B cell (primary cell): ENCODE measurements at regions not wholly inside any gene's neighbourhood (a gene's known extent, or its start where the extent isn't known, plus 50 kb on each side); places are given as distances from the start of the nearest gene placed in this dataset.

ENCODE experiments used
- ATAC-seq: fragments of 200-7000 bp; cut with Tn5 transposase; one replicate; pipeline ENCODE4 v1.10.0; 2021; ENCODE audit warnings: low read depth, mild to moderate bottlenecking, moderate number of reproducible peaks, moderate library complexity
- CTCF ChIA-PET: fragments of 350-600 bp; sonication (Branson Sonifier 250); formaldehyde crosslinking; loops from one replicate; lab custom pipeline; 2021; ENCODE audit warnings: antibody characterized with exemption, inconsistent platforms; lab: Charles Lee
- POLR2A ChIA-PET: fragments of 350-600 bp; sonication (Branson Sonifier 250); formaldehyde crosslinking; loops from one replicate; lab custom pipeline; 2021; ENCODE audit warnings: antibody characterized with exemption; lab: Charles Lee
- DNase-seq: peaks from one replicate; pipeline ENCODE4 v3.0.0; 2013
- H2AFZ ChIP-seq: 2 replicates; pipeline ENCODE4 v1.6.1; 2012; ENCODE audit warnings: mild to moderate bottlenecking, low read depth, low read length; ENCODE audit not compliant: insufficient read depth, poor library complexity, severe bottlenecking
- H3K27ac ChIP-seq, 2 donors: 1 replicate in 1 of 2; 2 replicates in 1 of 2; pipeline ENCODE4 v1.5.1; 2012 to 2013; ENCODE audit warnings: low read length in 2 of 2, mild to moderate bottlenecking in 2 of 2, moderate library complexity in 1 of 2
- H3K27me3 ChIP-seq, 4 experiments: fragments of 200-600 bp in 1 of 4; sonication (generic) in 1 of 4; replicated peaks in 1 of 4; 1 replicate in 2 of 4; 2 replicates in 2 of 4; pipeline versions ENCODE4 v1.6.1 to v1.7.0; 2013 to 2016; ENCODE audit warnings: low read length in 3 of 4, mild to moderate bottlenecking in 2 of 4, mixed read lengths in 1 of 4, moderate library complexity in 1 of 4; ENCODE audit not compliant: insufficient read depth in 4 of 4, control insufficient read depth in 3 of 4; ENCODE audit errors: control extremely low read depth in 1 of 4
- H3K36me3 ChIP-seq, 2 experiments: replicated peaks in 1 of 2; 1 replicate in 1 of 2; 2 replicates in 1 of 2; pipeline versions ENCODE4 v1.6.1 to v1.7.1; 2013; ENCODE audit warnings: low read length in 1 of 2; ENCODE audit not compliant: insufficient read depth in 2 of 2, control insufficient read depth in 1 of 2; ENCODE audit errors: control extremely low read depth in 1 of 2, extremely low read depth in 1 of 2
- H3K4me1 ChIP-seq, 2 donors: fragments of 200-600 bp in 1 of 2; sonication (generic) in 1 of 2; 1 replicate in 1 of 2; 2 replicates in 1 of 2; pipeline versions ENCODE4 v1.5.1 to v1.6.1; 2013 to 2017; ENCODE audit warnings: low read length in 2 of 2; ENCODE audit not compliant: control insufficient read depth in 2 of 2, insufficient read depth in 2 of 2
- H3K4me2 ChIP-seq: replicated peaks from 2 replicates; pipeline ENCODE3; 2012; ENCODE audit warnings: mild to moderate bottlenecking, low read depth, low read length; ENCODE audit not compliant: poor library complexity, severe bottlenecking
- H3K4me3 ChIP-seq, 5 experiments: fragments of 200-600 bp in 1 of 5; sonication (generic) in 1 of 5; 1 replicate in 3 of 5; 2 replicates in 2 of 5; pipeline versions ENCODE4 v1.5.1 to v1.7.0; 2011 to 2016; ENCODE audit warnings: low read length in 4 of 5, mild to moderate bottlenecking in 4 of 5, low read depth in 2 of 5, control low read depth in 1 of 5, moderate library complexity in 1 of 5; ENCODE audit not compliant: insufficient read depth in 1 of 5; ENCODE audit errors: control extremely low read depth in 1 of 5, extremely low read depth in 1 of 5
- H3K79me2 ChIP-seq: fragments of 200-600 bp; sonication (generic); one replicate; pipeline ENCODE4 v1.6.0; 2016; ENCODE audit warnings: low read length; ENCODE audit not compliant: control insufficient read depth, insufficient read depth
- H3K9ac ChIP-seq: fragments of 200-600 bp; sonication (generic); 2 replicates; pipeline ENCODE4 v1.6.1; 2017; ENCODE audit warnings: mild to moderate bottlenecking, low read length, moderate library complexity
- H3K9me3 ChIP-seq, 3 donors: one replicate each; pipeline versions ENCODE4 v1.6.1 to v1.7.1; 2013; ENCODE audit warnings: low read length in 2 of 3; ENCODE audit not compliant: control insufficient read depth in 2 of 3, insufficient read depth in 1 of 3; ENCODE audit errors: control extremely low read depth in 1 of 3
- H4K20me1 ChIP-seq: 2 replicates; pipeline ENCODE4 v1.6.0; 2012; ENCODE audit warnings: mild to moderate bottlenecking, low read length; ENCODE audit not compliant: insufficient read depth, control insufficient read depth, poor library complexity, severe bottlenecking
- H3K27ac Mint-ChIP-seq: one replicate; pipeline ENCODE4 v1.8.0; 2021; ENCODE audit warnings: mixed read lengths
- H3K27me3 Mint-ChIP-seq: one replicate; pipeline ENCODE4 v1.8.0; 2021; ENCODE audit warnings: mixed read lengths
- H3K4me1 Mint-ChIP-seq: one replicate; pipeline ENCODE4 v1.8.0; 2021; ENCODE audit warnings: mixed read lengths
- H3K4me3 Mint-ChIP-seq: one replicate; pipeline ENCODE4 v1.8.0; 2021; ENCODE audit warnings: mixed read lengths
- H3K9me3 Mint-ChIP-seq: one replicate; pipeline ENCODE4 v1.8.0; 2022; ENCODE audit warnings: mixed read lengths; ENCODE audit not compliant: insufficient read depth
- CTCF ChIP-seq: fragments of 200-600 bp; IDR thresholded peaks from one replicate; pipeline ENCODE4 v1.8.0; 2022; ENCODE audit warnings: antibody characterized with exemption, mild to moderate bottlenecking
- EZH2 ChIP-seq: IDR thresholded peaks from 2 replicates; pipeline ENCODE4 v1.6.1; 2012; ENCODE audit warnings: borderline replicate concordance, low read depth, mild to moderate bottlenecking, moderate library complexity, low read length; ENCODE audit not compliant: insufficient read depth, poor library complexity, severe bottlenecking
- WGBS: methylation state at CpG from one replicate; pipeline ENCODE4 v1.1.5; 2013; ENCODE audit warnings: missing lambda C conversion rate; ENCODE audit not compliant: insufficient coverage; 5-methylcytosine and 5-hydroxymethylcytosine counted together
- intact Hi-C: fragments of 100-400 bp; cut with micrococcal nuclease; formaldehyde crosslinking; loops from one replicate; pipeline ENCODE4 v1.10.0; 2022

GRCh38 chrX:102845020-102845419 lies 92.1 kb upstream of the RAB40AL start:
- no peak overlapping the region for H3K27ac ChIP-seq
- CTCF ChIA-PET: no interaction called here
- no peaks in the 10 kb centered on the region for H3K4me1 Mint-ChIP-seq
- no peak overlapping the region for H3K4me2 ChIP-seq
- H4K20me1 ChIP-seq: no peaks in the 10 kb centered on the region
- DNase-seq (no peak), ATAC-seq (no peak)
- H2AFZ ChIP-seq: no peak overlapping the region
- H3K4me3 ChIP-seq: no peak overlapping the region
- no peak overlapping the region for H3K9ac ChIP-seq
- intact Hi-C loops: no loop called here
- peaks cover 0 to 2% of the 10 kb centered on the region in 2 experiments for H3K36me3 ChIP-seq
- no peaks in the 10 kb centered on the region for H3K9me3 Mint-ChIP-seq
- no peaks in the 10 kb centered on the region for H3K27me3 ChIP-seq
- H3K9me3 ChIP-seq: no peaks in the 10 kb centered on the region
- no peaks in the 10 kb centered on the region for H3K4me1 ChIP-seq
- POLR2A ChIA-PET: no interaction called here
- no peaks in the 10 kb centered on the region for H3K27me3 Mint-ChIP-seq
- TF ChIP-seq EZH2 (no peak), CTCF (no peak)
- H3K79me2 ChIP-seq: no peaks in the 10 kb centered on the region
- H3K27ac Mint-ChIP-seq: no peak overlapping the region
- no peak overlapping the region for H3K4me3 Mint-ChIP-seq

- DNase-seq (no peak), ATAC-seq (no peak)
- no peaks in the 10 kb centered on the region for H4K20me1 ChIP-seq
- intact Hi-C loops: no loop called here
- ChIA-PET POLR2A (no interaction called here), CTCF (no interaction called here)
- H3K36me3 ChIP-seq: peaks cover 0 to 2% of the 10 kb centered on the region in 2 experiments
- no peaks in the 10 kb centered on the region for H3K4me1 Mint-ChIP-seq
- no peak overlapping the region for H3K4me2 ChIP-seq
- H3K9me3 Mint-ChIP-seq: no peaks in the 10 kb centered on the region
- WGBS: no CpG with 5 or more reads among the region's 4 CpGs
- no peak overlapping the region for H3K27ac ChIP-seq
- no peaks in the 10 kb centered on the region for H3K79me2 ChIP-seq
- no peak overlapping the region for H3K27ac Mint-ChIP-seq
- H3K4me3 ChIP-seq: no peak overlapping the region
- H3K9ac ChIP-seq: no peak overlapping the region
- no peaks in the 10 kb centered on the region for H3K4me1 ChIP-seq
- no peaks in the 10 kb centered on the region for H3K27me3 ChIP-seq
- no peaks in the 10 kb centered on the region for H3K9me3 ChIP-seq
- no peak overlapping the region for H2AFZ ChIP-seq
- no peak for TF ChIP-seq EZH2
- no peak for TF ChIP-seq CTCF
- no peak overlapping the region for H3K4me3 Mint-ChIP-seq
- no peaks in the 10 kb centered on the region for H3K27me3 Mint-ChIP-seq
Measured at GRCh38 chrX:102846544-102847236, 90.4 kb upstream of the RAB40AL start.
